HL-60 (cell line): ENCODE measurements at regions not wholly inside any gene's neighbourhood (a gene's known extent, or its start where the extent isn't known, plus 50 kb on each side); places are given as distances from the start of the nearest gene placed in this dataset.

Experiments used
- DNase-seq, 2 experiments: peaks; one replicate each; pipeline ENCODE4 v3.0.0-alpha.2; 2010 to 2020; ENCODE audit warnings: low read depth in 1 of 2, low spot score in 1 of 2
- H3K27ac ChIP-seq: fragments of 250-450 bp; sonication (Bioruptor Pico); replicated peaks from 2 replicates; pipeline ENCODE4 v1.5.1; 2020; ENCODE audit warnings: mild to moderate bottlenecking, moderate library complexity
- H3K27me3 ChIP-seq: fragments of 250-450 bp; sonication (Bioruptor Pico); 2 replicates; pipeline ENCODE4 v1.5.1; 2021; ENCODE audit warnings: mild to moderate bottlenecking, moderate library complexity; ENCODE audit not compliant: insufficient read depth, poor library complexity, severe bottlenecking
- H3K4me3 ChIP-seq: replicated peaks from 2 replicates; pipeline ENCODE4 v1.5.1; 2011; ENCODE audit warnings: mild to moderate bottlenecking, control low read depth, low read length; ENCODE audit not compliant: insufficient read depth
- GABPA ChIP-seq: IDR thresholded peaks from 2 replicates; pipeline ENCODE4 v1.6.1; 2012; ENCODE audit warnings: low read depth
- POLR2AphosphoS5 ChIP-seq: IDR thresholded peaks from 2 replicates; pipeline ENCODE4 v1.6.1; 2012; ENCODE audit warnings: low read depth
- SPI1 ChIP-seq: IDR thresholded peaks from 2 replicates; pipeline ENCODE4 v1.6.1; 2012; ENCODE audit warnings: low read depth, mild to moderate bottlenecking, borderline replicate concordance
- TF ChIP-seq, protein P1 (sequence below): IDR thresholded peaks from one replicate; pipeline ENCODE4 v1.5.1; 2011; ENCODE audit warnings: low read length, control low read depth, inconsistent platforms; ENCODE audit not compliant: insufficient read depth
- TF ChIP-seq, protein P2 (sequence below): IDR thresholded peaks from 2 replicates; pipeline ENCODE4 v1.6.1; 2012; ENCODE audit warnings: low read depth; ENCODE audit not compliant: insufficient replicate concordance

GRCh38 chr1:229109320-229109761, 161.6 kb upstream of the RAB4A start:
- TF ChIP-seq POLR2AphosphoS5 = no peak
- peak; percentile 68 for TF ChIP-seq SPI1
- Histone ChIP-seq H3K27ac (no peak overlapping the region), H3K27me3 (no peaks in the 10 kb centered on the region), H3K4me3 (no peak overlapping the region)
- peak in 1 of 2 experiments; percentile 29 for DNase-seq

DNA sequence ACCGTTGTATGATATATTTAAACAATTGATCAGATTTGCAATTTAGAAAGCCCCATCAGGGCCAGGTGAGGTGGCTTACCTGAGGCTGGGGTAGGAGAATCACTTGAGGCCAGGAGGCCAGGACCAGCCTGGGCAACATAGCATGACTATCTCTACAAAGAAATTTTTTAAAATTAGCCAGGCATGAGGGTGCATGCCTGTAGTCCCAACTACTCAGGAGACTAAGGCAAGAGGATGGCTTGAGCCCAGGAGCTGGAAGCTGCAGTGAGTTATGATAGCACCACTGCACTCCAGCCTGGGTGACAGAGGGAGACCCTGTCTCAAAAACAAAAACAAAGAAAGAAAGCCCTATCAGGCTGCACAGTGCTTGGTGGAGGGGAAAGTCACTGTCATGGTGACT, 159.9 kb upstream of the RAB4A start:
- DNase-seq = no peak
- no peak overlapping the region for H3K27ac ChIP-seq
- H3K4me3 ChIP-seq = no peak overlapping the region
- no peaks in the 10 kb centered on the region for H3K27me3 ChIP-seq
- no peak for TF ChIP-seq POLR2AphosphoS5

DNA sequence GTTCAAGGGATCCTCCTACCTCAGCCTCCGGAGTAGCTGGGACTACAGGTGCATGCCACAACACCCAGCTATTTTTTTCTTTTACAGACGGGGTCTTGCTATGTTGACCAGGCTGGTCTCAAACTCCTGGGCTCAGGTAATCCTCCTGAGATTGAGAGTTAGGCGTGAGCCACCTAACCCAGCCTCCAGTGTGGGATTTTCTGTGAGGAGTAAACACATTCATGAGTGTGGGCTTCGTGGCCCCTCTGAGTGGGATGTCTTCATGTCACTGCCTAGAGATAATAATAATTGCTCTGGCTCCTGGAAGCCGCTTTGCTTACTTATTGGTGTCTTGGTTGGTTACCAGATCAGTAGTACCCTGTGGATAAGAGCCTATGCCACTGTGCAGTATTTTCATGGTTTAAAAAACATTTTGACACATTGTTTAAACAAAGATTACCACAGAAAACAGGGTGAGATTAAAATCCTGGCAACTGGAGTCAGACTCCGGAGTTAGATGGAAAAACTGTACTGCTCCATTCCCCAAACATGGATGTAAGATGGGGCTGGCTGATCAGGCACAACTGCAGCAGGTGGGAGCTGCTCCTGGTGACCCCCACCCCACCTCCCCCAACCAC, 159.1 kb upstream of the RAB4A start:
- H3K27me3 ChIP-seq = no peaks in the 10 kb centered on the region
- DNase-seq = no peak
- no peak for TF ChIP-seq POLR2AphosphoS5
- TF ChIP-seq GABPA = no peak
- TF ChIP-seq, protein P1, sequence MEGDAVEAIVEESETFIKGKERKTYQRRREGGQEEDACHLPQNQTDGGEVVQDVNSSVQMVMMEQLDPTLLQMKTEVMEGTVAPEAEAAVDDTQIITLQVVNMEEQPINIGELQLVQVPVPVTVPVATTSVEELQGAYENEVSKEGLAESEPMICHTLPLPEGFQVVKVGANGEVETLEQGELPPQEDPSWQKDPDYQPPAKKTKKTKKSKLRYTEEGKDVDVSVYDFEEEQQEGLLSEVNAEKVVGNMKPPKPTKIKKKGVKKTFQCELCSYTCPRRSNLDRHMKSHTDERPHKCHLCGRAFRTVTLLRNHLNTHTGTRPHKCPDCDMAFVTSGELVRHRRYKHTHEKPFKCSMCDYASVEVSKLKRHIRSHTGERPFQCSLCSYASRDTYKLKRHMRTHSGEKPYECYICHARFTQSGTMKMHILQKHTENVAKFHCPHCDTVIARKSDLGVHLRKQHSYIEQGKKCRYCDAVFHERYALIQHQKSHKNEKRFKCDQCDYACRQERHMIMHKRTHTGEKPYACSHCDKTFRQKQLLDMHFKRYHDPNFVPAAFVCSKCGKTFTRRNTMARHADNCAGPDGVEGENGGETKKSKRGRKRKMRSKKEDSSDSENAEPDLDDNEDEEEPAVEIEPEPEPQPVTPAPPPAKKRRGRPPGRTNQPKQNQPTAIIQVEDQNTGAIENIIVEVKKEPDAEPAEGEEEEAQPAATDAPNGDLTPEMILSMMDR = no peak
- no peak for TF ChIP-seq SPI1
- TF ChIP-seq, protein P2, sequence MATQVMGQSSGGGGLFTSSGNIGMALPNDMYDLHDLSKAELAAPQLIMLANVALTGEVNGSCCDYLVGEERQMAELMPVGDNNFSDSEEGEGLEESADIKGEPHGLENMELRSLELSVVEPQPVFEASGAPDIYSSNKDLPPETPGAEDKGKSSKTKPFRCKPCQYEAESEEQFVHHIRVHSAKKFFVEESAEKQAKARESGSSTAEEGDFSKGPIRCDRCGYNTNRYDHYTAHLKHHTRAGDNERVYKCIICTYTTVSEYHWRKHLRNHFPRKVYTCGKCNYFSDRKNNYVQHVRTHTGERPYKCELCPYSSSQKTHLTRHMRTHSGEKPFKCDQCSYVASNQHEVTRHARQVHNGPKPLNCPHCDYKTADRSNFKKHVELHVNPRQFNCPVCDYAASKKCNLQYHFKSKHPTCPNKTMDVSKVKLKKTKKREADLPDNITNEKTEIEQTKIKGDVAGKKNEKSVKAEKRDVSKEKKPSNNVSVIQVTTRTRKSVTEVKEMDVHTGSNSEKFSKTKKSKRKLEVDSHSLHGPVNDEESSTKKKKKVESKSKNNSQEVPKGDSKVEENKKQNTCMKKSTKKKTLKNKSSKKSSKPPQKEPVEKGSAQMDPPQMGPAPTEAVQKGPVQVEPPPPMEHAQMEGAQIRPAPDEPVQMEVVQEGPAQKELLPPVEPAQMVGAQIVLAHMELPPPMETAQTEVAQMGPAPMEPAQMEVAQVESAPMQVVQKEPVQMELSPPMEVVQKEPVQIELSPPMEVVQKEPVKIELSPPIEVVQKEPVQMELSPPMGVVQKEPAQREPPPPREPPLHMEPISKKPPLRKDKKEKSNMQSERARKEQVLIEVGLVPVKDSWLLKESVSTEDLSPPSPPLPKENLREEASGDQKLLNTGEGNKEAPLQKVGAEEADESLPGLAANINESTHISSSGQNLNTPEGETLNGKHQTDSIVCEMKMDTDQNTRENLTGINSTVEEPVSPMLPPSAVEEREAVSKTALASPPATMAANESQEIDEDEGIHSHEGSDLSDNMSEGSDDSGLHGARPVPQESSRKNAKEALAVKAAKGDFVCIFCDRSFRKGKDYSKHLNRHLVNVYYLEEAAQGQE = no peak
- H3K27ac ChIP-seq = no peak overlapping the region
- H3K4me3 ChIP-seq = no peak overlapping the region

DNA sequence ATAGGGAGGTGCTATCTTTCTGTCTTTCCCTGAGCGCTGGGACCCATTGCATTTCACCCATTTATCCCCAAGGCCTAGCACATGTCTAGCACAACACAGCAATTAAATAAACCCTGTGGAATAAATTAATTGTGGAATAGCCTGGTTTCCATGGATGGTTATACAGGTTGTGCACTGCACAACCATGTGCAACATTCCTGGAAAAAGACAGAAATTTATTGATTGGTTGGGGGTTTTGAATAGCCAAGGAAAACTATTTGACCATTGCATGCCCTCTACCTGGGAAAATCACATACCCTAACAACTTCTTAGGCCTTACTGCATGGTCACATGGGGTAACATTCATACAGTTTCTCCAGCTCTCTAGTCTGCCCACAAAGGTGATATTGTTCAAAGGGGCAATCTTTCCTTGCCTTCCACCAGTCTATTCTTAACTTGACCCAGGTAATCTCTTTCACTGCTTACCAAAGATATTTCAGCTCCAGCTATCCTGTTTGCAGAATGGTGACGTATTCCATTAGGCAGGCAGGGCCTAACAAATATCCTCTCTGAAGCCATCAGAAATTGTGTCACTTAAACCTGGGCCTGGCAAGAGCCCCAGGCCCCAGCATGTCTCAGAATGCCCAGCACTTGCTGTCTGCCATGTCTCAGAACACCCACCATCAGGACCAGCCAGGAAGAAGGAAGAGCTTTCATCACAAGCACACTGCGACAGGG, 157.9 kb upstream of the RAB4A start:
- no peak for DNase-seq
- no peak for TF ChIP-seq SPI1
- no peak overlapping the region for H3K27ac ChIP-seq

DNA sequence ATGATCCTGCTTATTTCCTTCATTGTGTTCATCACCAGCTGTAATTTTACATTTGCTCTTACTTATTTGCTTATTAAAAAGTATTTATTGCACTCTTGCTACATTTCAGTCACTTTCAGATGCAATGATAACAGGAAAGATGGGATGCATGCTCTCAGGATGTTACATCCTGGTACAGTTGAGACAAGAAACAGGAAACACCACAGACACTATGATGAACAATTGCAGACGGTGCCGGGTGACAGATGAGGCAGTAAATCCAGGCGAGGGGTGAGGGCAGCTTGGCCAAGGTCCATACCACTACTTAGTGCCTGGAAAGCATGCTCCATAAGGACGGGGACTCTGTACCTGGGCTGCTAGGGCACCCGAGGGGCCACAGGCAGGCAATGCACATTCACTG, 156.6 kb upstream of the RAB4A start:
- no peak for TF ChIP-seq SPI1
- TF ChIP-seq, protein P1 = no peak
- TF ChIP-seq GABPA = no peak
- TF ChIP-seq, protein P2 = no peak
- no peak for TF ChIP-seq POLR2AphosphoS5
- Histone ChIP-seq H3K27me3 (no peaks in the 10 kb centered on the region), H3K4me3 (no peak overlapping the region), H3K27ac (no peak overlapping the region)
- no peak for DNase-seq

More for the DNA sequence above, 157.9 kb upstream of the RAB4A start:
- Histone ChIP-seq H3K27me3 (no peaks in the 10 kb centered on the region), H3K4me3 (no peak overlapping the region)
